ENCODE measurements at regions not wholly inside any gene's neighbourhood (a gene's known extent, or its start where the extent isn't known, plus 50 kb on each side); places are given as distances from the start of the nearest gene placed in this dataset.
A peak's percentile ranks its signal among the peaks of the same experiment; 100 is the strongest.

GRCh38 chr6:95133578-95133977 is 443.8 kb upstream of the MANEA start:
- TF ChIP-seq CTCF (conservative IDR thresholded peaks at IDR 0.05; ENCODE audit: low read length) (0 out of 2 replicates have a peak, but pooled peaks have one; percentile 32), EZH2phosphoT487 (IDR thresholded peaks at IDR 0.05; ENCODE audit: borderline replicate concordance, low read depth, low read length) (no peak)

Measured in OCI-LY7 (cell line).